DND-41 (cell line): ENCODE measurements at regions not wholly inside any gene's neighbourhood (a gene's known extent, or its start where the extent isn't known, plus 50 kb on each side); places are given as distances from the start of the nearest gene placed in this dataset.

Experiments
- EZH2 ChIP-seq: IDR thresholded peaks from 3 replicates; pipeline ENCODE4 v1.6.1; 2012; ENCODE audit warnings: borderline replicate concordance, low read depth, mild to moderate bottlenecking, moderate library complexity, low read length, inconsistent platforms; ENCODE audit not compliant: severe bottlenecking
- TF ChIP-seq, protein P1 (sequence below): IDR thresholded peaks from 2 replicates; pipeline ENCODE4 v1.5.1; 2012; ENCODE audit warnings: borderline replicate concordance, low read length, moderate library complexity, mild to moderate bottlenecking; ENCODE audit not compliant: poor library complexity, severe bottlenecking; ENCODE audit errors: extremely low read depth

DNA sequence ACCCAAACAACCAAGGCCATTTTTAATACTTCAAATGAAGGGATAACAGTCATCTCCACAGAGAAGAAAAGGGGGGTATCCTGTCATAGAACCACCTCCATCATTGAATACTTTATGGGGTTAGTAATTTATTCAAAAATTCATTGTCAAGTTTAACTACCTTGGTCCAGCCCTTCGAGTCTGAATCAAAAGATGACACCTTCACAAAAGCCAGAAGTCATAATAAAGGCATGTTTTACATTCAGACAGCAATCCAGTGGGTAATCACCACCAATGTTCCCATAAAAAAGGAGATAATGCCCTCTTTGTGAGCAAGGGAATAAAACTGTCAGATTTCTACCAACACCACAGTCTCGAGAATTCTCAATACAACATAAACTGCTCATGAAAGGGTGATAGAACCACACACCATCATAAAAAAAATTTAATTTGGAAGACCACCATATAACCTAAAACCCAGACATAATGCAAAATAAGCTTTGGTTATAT is 145.6 kb upstream of the ZBTB20 start:
- TF ChIP-seq, protein P1, sequence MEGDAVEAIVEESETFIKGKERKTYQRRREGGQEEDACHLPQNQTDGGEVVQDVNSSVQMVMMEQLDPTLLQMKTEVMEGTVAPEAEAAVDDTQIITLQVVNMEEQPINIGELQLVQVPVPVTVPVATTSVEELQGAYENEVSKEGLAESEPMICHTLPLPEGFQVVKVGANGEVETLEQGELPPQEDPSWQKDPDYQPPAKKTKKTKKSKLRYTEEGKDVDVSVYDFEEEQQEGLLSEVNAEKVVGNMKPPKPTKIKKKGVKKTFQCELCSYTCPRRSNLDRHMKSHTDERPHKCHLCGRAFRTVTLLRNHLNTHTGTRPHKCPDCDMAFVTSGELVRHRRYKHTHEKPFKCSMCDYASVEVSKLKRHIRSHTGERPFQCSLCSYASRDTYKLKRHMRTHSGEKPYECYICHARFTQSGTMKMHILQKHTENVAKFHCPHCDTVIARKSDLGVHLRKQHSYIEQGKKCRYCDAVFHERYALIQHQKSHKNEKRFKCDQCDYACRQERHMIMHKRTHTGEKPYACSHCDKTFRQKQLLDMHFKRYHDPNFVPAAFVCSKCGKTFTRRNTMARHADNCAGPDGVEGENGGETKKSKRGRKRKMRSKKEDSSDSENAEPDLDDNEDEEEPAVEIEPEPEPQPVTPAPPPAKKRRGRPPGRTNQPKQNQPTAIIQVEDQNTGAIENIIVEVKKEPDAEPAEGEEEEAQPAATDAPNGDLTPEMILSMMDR: no peak
- TF ChIP-seq EZH2: no peak
